Thyroid gland (tissue), 4 donors: ENCODE measurements at regions not wholly inside any gene's neighbourhood (a gene's known extent, or its start where the extent isn't known, plus 50 kb on each side); places are given as distances from the start of the nearest gene placed in this dataset.

Source experiments
- DNase-seq, 2 donors: peaks; one replicate each; pipeline ENCODE4 v3.0.0-alpha.2; 2019
- H3K27ac ChIP-seq, 3 donors: fragments of 200-600 bp; sonication (generic); 1 replicate in 2 of 3; 2 replicates in 1 of 3; pipeline ENCODE4 v1.5.1; 2016 to 2019; ENCODE audit warnings: mild to moderate bottlenecking in 1 of 3, moderate library complexity in 1 of 3
- H3K27me3 ChIP-seq: fragments of 200-600 bp; sonication (generic); one replicate; pipeline ENCODE4 v1.5.1; 2019
- H3K36me3 ChIP-seq, 2 donors: fragments of 200-600 bp; sonication (generic); one replicate each; pipeline ENCODE4 v1.5.1; 2016 to 2019
- H3K4me1 ChIP-seq, 2 donors: fragments of 200-600 bp; sonication (generic); one replicate each; pipeline ENCODE4 v1.5.1; 2017 to 2019
- H3K4me3 ChIP-seq, 3 donors: fragments of 200-600 bp; sonication (generic); replicated peaks in 1 of 3; 1 replicate in 2 of 3; 2 replicates in 1 of 3; pipeline ENCODE4 v1.5.1; 2016; ENCODE audit warnings: mild to moderate bottlenecking in 1 of 3
- H3K9me3 ChIP-seq: fragments of 200-600 bp; sonication (generic); one replicate; pipeline ENCODE4 v1.5.1; 2017
- CTCF ChIP-seq, 6 experiments: fragments of 200-600 bp in 3 of 6; fragments of 450-650 bp in 3 of 6; sonication (generic) in 3 of 6; IDR thresholded peaks; one replicate each; pipeline ENCODE4 v1.5.1; 2016 to 2019; ENCODE audit warnings: antibody characterized with exemption in 6 of 6, mild to moderate bottlenecking in 2 of 6, inconsistent platforms in 1 of 6, moderate library complexity in 1 of 6
- POLR2A ChIP-seq, 2 donors: fragments of 450-650 bp; IDR thresholded peaks; one replicate each; pipeline ENCODE4 v1.6.1; 2017; ENCODE audit warnings: antibody characterized with exemption in 2 of 2, mild to moderate bottlenecking in 2 of 2, moderate library complexity in 1 of 2
- WGBS, 2 donors: methylation state at CpG; one replicate each; pipeline ENCODE4 v1.1.5; 2017; 5-methylcytosine and 5-hydroxymethylcytosine counted together
- intact Hi-C: fragments of 100-400 bp; cut with DNase I; formaldehyde crosslinking; loops from one replicate; pipeline ENCODE4 v1.15.1; 2023

- Histone ChIP-seq H3K27ac (no peak overlapping the region), H3K4me3 (no peak overlapping the region), H3K27me3 (no peaks in the 10 kb centered on the region), H3K9me3 (no peaks in the 10 kb centered on the region), H3K4me1 (peaks cover 10 to 32% of the 10 kb centered on the region in 2 donors), H3K36me3 (no peaks in the 10 kb centered on the region)
- no peak for DNase-seq
- intact Hi-C loops, result no loop called here
- no peak for TF ChIP-seq CTCF (IDR thresholded peaks at IDR 0.05)
- no peak for TF ChIP-seq POLR2A (IDR thresholded peaks at IDR 0.05)
Measured at GRCh38 chr17:77599699-77600098, 358.8 kb upstream of the TNRC6C start.

- no peak overlapping the region for H3K4me3 ChIP-seq
- H3K27me3 ChIP-seq, result no peaks in the 10 kb centered on the region
- H3K27ac ChIP-seq, result peak overlapping the region; percentile 53 to 89 (median 79)
- no peak for DNase-seq
- H3K36me3 ChIP-seq, result no peaks in the 10 kb centered on the region
- no peaks in the 10 kb centered on the region for H3K9me3 ChIP-seq
- intact Hi-C loops, result no loop called here
- TF ChIP-seq CTCF (IDR thresholded peaks at IDR 0.05) (no peak), POLR2A (IDR thresholded peaks at IDR 0.05) (no peak)
- WGBS, 2 donors, result 91 to 96% methylated on average over 8 to 9 of the region's 9 CpGs
- peaks cover 10 to 32% of the 10 kb centered on the region in 2 donors for H3K4me1 ChIP-seq
Measured at GRCh38 chr17:77600346-77600745, 358.2 kb upstream of the TNRC6C start.

- 52 to 66% methylated on average over 17 to 18 of the region's 18 CpGs for WGBS, 2 donors
- H3K9me3 ChIP-seq, result no peaks in the 10 kb centered on the region
- DNase-seq, result peak; percentile 62 to 66
- no peaks in the 10 kb centered on the region for H3K27me3 ChIP-seq
- peak overlapping the region; percentile 73 to 89 (median 79) for H3K27ac ChIP-seq
- no peak for TF ChIP-seq CTCF (IDR thresholded peaks at IDR 0.05)
- TF ChIP-seq POLR2A (IDR thresholded peaks at IDR 0.05), result no peak
- intact Hi-C loops, result no loop called here
- no peaks in the 10 kb centered on the region for H3K36me3 ChIP-seq
- H3K4me1 ChIP-seq, result peaks cover 10 to 32% of the 10 kb centered on the region in 2 donors
- no peak overlapping the region for H3K4me3 ChIP-seq
Measured at GRCh38 chr17:77601054-77601979, 357.2 kb upstream of the TNRC6C start.

GRCh38 chr17:77602062-77602746 lies 356.3 kb upstream of the TNRC6C start:
- intact Hi-C loops, result no loop called here
- 54 to 67% methylated on average over 8 to 11 of the region's 11 CpGs for WGBS, 2 donors
- Histone ChIP-seq H3K27me3 (no peaks in the 10 kb centered on the region), H3K4me3 (no peak overlapping the region), H3K4me1 (peaks cover 10 to 32% of the 10 kb centered on the region in 2 donors), H3K27ac (peak overlapping the region; percentile 73 to 89 (median 79)), H3K36me3 (no peaks in the 10 kb centered on the region), H3K9me3 (no peaks in the 10 kb centered on the region)
- peak; percentile 17 to 32 for DNase-seq
- TF ChIP-seq POLR2A (IDR thresholded peaks at IDR 0.05) (no peak), CTCF (IDR thresholded peaks at IDR 0.05) (no peak)
